ENCODE measurements at regions not wholly inside any gene's neighbourhood (a gene's known extent, or its start where the extent isn't known, plus 50 kb on each side); places are given as distances from the start of the nearest gene placed in this dataset.
"Not testable (repeated sequence)": the region's sequence is repeated elsewhere in the genome, so short reads cannot be mapped to it uniquely, and the experiment has no call there.

DNA sequence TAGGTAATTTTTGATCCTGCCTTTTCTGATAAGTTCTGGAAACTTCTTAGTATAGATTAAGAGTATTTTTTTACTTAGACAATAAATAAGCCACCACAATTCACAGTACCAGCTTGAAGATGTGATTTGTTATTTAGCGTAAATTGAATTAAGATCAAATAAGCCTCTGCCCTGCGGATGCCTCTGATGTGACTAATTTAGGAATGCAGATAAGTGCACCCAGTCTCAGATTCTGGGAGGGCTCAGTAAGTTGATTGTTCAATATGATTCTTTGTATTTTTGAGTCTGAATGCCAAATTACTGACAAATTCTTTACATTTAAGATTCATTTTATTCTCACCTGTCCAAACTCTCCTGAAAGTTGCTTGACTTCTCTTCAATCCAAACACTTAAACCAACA lies 147.5 kb downstream of the THBS2 start:
- no peaks in the 10 kb centered on the region for H3K27me3 Mint-ChIP-seq

DNA sequence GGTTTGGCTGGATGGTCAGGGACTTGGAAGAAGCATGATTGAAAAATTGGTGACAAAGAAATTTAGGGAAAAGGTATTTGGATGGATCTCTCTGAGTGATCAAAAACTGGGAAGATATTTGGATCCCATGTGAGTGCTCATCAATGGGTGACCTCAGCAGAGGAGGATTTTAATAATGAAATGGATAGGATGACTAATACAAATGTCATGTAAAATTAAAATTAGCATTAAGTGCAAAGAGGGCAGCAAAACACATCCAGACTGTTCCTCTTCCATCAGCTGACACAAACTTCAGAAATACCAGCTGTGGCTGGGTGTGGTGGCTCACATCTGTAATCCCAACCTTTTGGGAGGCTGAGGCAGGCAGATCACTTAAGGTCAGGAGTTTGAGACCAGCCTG lies 151.7 kb downstream of the THBS2 start:
- DNase-seq (ENCODE audit: extremely low spot score, unreplicated experiment), result no peak
- TF ChIP-seq, protein P1, sequence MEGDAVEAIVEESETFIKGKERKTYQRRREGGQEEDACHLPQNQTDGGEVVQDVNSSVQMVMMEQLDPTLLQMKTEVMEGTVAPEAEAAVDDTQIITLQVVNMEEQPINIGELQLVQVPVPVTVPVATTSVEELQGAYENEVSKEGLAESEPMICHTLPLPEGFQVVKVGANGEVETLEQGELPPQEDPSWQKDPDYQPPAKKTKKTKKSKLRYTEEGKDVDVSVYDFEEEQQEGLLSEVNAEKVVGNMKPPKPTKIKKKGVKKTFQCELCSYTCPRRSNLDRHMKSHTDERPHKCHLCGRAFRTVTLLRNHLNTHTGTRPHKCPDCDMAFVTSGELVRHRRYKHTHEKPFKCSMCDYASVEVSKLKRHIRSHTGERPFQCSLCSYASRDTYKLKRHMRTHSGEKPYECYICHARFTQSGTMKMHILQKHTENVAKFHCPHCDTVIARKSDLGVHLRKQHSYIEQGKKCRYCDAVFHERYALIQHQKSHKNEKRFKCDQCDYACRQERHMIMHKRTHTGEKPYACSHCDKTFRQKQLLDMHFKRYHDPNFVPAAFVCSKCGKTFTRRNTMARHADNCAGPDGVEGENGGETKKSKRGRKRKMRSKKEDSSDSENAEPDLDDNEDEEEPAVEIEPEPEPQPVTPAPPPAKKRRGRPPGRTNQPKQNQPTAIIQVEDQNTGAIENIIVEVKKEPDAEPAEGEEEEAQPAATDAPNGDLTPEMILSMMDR (conservative IDR thresholded peaks at IDR 0.05), result no peak
- Mint-ChIP-seq H3K4me3 (no peak overlapping the region), H3K36me3 (no peaks in the 10 kb centered on the region), H3K27ac (no peak overlapping the region), H3K9me3 (peaks cover 3% of the 10 kb centered on the region), H3K4me1 (ENCODE audit: unreplicated experiment) (peaks cover 7% of the 10 kb centered on the region), H3K27me3 (no peaks in the 10 kb centered on the region)

More for the DNA sequence above, 147.5 kb downstream of the THBS2 start:
- TF ChIP-seq, protein P1 (conservative IDR thresholded peaks at IDR 0.05), result no peak
- Mint-ChIP-seq H3K4me3 (no peak overlapping the region), H3K9me3 (peaks cover 3% of the 10 kb centered on the region), H3K27ac (no peak overlapping the region), H3K36me3 (no peaks in the 10 kb centered on the region), H3K4me1 (ENCODE audit: unreplicated experiment) (no peaks in the 10 kb centered on the region)
- no peak for DNase-seq (ENCODE audit: extremely low spot score, unreplicated experiment)

DNA sequence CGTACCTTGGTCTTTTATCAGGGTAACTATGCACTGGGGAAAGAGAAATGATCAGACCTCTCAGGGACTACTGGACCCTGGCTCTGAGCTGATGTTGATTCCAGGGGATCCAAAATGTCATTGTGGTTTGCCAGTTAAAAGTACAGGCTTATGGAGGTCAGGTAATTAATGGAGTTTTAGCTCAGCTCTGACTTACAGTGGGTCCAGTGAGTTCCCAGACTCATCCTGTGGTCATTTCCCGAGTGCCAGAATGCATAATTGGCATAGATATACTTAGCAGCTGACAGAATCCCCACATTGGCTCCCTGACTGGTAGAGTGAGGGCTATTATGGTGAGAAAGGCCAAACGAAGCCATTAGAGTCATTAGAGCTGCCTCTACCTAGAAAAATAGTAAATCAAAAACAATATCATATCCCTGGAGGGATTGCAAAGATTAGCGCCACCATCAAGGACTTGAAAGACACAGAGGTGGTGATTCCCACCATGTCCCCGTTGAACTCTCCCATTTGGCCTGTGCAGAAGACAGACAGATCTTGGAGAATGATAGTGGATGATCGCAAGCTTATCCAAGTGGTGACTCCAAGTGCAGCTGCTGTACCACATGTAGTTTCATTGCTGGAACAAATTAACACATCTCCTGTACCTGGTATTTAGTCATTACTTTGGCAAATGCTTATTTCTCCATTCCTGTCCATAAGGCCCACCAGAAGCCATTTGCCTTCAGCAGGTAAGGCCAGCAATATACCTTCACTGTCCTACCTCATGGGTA lies 152.4 kb downstream of the THBS2 start:
- TF ChIP-seq, protein P1 (conservative IDR thresholded peaks at IDR 0.05), result no peak
- Mint-ChIP-seq H3K27me3 (no peaks in the 10 kb centered on the region), H3K27ac (no peak overlapping the region), H3K36me3 (no peaks in the 10 kb centered on the region), H3K4me3 (no peak overlapping the region), H3K9me3 (peaks cover 3% of the 10 kb centered on the region), H3K4me1 (ENCODE audit: unreplicated experiment) (peaks cover 8% of the 10 kb centered on the region)
- no peak for DNase-seq (ENCODE audit: extremely low spot score, unreplicated experiment)

DNA sequence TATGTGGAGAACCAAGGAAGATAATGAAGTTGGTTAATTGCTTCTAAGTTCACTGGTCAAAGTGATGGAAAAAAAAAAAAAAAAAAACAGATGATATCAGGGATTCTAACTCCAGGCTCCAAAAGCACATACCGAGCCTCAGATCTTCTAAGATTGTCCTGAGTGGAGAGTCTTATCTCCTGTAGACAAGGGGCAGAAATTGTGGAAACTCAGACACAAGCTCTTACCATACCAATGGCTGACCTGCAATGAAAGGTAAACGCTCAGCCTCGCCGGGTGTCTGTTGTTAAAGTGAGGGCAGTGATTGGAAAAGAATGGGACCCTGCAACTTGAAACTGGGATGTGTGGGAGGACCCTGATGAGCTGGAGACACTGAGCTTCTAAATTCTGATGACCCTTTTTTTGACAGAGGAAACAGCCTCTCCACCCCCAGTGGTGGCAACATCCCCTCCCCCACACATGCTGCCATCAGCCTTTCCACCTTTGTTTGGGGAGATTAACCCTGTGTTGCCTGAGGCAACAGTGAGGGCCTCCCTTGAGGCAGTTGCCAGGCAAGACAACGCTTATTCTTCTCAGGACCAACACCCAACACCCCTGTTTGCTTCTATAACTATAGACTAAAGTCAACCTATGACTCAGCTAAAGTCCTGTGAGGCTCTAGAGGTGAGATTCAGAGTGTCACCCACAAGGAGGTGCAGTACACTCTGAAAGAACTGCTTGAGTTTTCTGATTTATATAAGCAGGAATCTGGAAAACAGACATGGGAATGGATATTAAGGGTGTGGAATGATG lies 154.0 kb downstream of the THBS2 start:
- Mint-ChIP-seq H3K4me3 (no peak overlapping the region), H3K36me3 (no peaks in the 10 kb centered on the region), H3K4me1 (ENCODE audit: unreplicated experiment) (peaks cover 8% of the 10 kb centered on the region), H3K27me3 (no peaks in the 10 kb centered on the region), H3K9me3 (peaks cover 3% of the 10 kb centered on the region), H3K27ac (no peak overlapping the region)
- TF ChIP-seq, protein P1 (conservative IDR thresholded peaks at IDR 0.05), result no peak
- DNase-seq (ENCODE audit: extremely low spot score, unreplicated experiment), result no peak

DNA sequence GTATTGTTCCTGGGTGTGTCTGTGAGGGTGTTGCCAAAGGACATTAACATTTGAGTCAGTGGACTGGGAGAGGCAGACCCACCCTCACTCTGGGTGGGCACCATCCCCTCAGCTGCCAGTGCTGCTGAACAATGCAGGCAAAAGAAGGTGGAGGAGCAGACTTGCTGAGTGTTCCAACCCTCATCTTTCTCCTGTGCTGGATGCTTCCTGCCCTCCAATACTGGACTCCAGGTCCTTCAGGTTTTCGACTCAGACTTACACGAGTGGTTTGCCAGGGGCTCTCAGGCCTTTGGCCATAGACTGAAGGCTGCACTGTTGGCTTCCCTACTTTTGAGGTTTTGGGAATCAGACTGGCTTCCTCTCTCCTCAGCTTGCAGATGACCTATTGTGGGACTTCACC lies 155.0 kb downstream of the THBS2 start:
- not testable (repeated sequence) for H3K4me1 Mint-ChIP-seq (ENCODE audit: unreplicated experiment); H3K4me3 Mint-ChIP-seq; H3K27me3 Mint-ChIP-seq; H3K27ac Mint-ChIP-seq; H3K36me3 Mint-ChIP-seq; DNase-seq (ENCODE audit: extremely low spot score, unreplicated experiment); H3K9me3 Mint-ChIP-seq

DNA sequence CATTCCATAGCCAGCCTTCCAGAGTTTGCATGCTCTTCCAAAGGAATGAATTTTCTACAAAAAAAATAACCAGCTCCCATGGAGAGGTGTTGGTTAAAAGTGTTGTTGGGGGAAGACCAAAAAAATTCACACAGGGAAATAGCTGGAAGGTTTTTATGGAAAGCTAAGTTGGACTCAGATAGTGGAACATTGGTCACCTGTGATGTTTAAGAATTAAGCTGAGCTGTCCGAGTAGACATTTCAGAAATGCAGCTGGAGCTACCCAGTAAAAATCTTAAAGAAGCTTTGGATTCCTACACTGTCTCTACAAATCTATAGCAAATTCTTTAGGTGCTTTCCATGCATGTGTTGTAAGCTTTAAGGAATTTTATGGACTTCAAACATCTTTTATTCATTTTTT lies 155.5 kb downstream of the THBS2 start:
- Mint-ChIP-seq H3K36me3 (no peaks in the 10 kb centered on the region), H3K27ac (no peak overlapping the region), H3K4me3 (no peak overlapping the region), H3K27me3 (no peaks in the 10 kb centered on the region), H3K9me3 (peaks cover 3% of the 10 kb centered on the region), H3K4me1 (ENCODE audit: unreplicated experiment) (peaks cover 8% of the 10 kb centered on the region)
- no peak for DNase-seq (ENCODE audit: extremely low spot score, unreplicated experiment)
- TF ChIP-seq, protein P1 (conservative IDR thresholded peaks at IDR 0.05), result no peak

All from type B pancreatic cell (in vitro differentiated cells).